Liver (tissue), 8 donors: ENCODE measurements at regions not wholly inside any gene's neighbourhood (a gene's known extent, or its start where the extent isn't known, plus 50 kb on each side); places are given as distances from the start of the nearest gene placed in this dataset.

Experiments used
- DNase-seq: peaks from one replicate; pipeline ENCODE4 v3.0.0-alpha.2; 2017; ENCODE audit warnings: low spot score
- H3K27ac ChIP-seq, 2 donors: one replicate each; pipeline ENCODE4 v1.7.0; 2013; ENCODE audit warnings: inconsistent platforms in 2 of 2, low read length in 2 of 2, control low read depth in 1 of 2, low read depth in 1 of 2, mild to moderate bottlenecking in 1 of 2
- H3K27me3 ChIP-seq, 4 donors: one replicate each; pipeline versions ENCODE4 v1.6.1 to v1.7.0; 2013; ENCODE audit warnings: low read length in 3 of 4, inconsistent platforms in 1 of 4, mild to moderate bottlenecking in 1 of 4, moderate library complexity in 1 of 4; ENCODE audit not compliant: control insufficient read depth in 4 of 4, insufficient read depth in 4 of 4
- H3K36me3 ChIP-seq, 4 donors: one replicate each; pipeline versions ENCODE4 v1.6.1 to v1.7.0; 2013; ENCODE audit warnings: low read length in 3 of 4, mild to moderate bottlenecking in 3 of 4, low read depth in 1 of 4, moderate library complexity in 1 of 4; ENCODE audit not compliant: control insufficient read depth in 4 of 4, insufficient read depth in 3 of 4
- H3K4me1 ChIP-seq, 4 donors: one replicate each; pipeline versions ENCODE4 v1.6.1 to v1.7.0; 2013; ENCODE audit warnings: low read length in 3 of 4, mild to moderate bottlenecking in 3 of 4, moderate library complexity in 1 of 4; ENCODE audit not compliant: control insufficient read depth in 4 of 4, insufficient read depth in 4 of 4
- H3K4me3 ChIP-seq, 3 donors: one replicate each; pipeline versions ENCODE4 v1.6.1 to v1.7.0; 2013; ENCODE audit warnings: low read length in 3 of 3, control low read depth in 1 of 3, low read depth in 1 of 3, mild to moderate bottlenecking in 1 of 3
- H3K9ac ChIP-seq, 2 donors: one replicate each; pipeline ENCODE4 v1.7.0; 2013; ENCODE audit warnings: low read length in 2 of 2, mild to moderate bottlenecking in 2 of 2, moderate library complexity in 2 of 2, control low read depth in 1 of 2, low read depth in 1 of 2
- H3K9me3 ChIP-seq, 4 donors: one replicate each; pipeline versions ENCODE4 v1.6.1 to v1.7.0; 2013; ENCODE audit warnings: low read length in 3 of 4; ENCODE audit not compliant: control insufficient read depth in 4 of 4
- FOXA1 ChIP-seq: IDR thresholded peaks from 2 replicates; pipeline ENCODE4 v1.6.1; 2016; ENCODE audit warnings: antibody characterized with exemption
- FOXA2 ChIP-seq: IDR thresholded peaks from 2 replicates; pipeline ENCODE4 v1.6.1; 2016; ENCODE audit warnings: antibody characterized with exemption
- GABPA ChIP-seq, 2 donors: IDR thresholded peaks in 1 of 2; conservative IDR thresholded peaks in 1 of 2; 2 replicates each; pipeline ENCODE4 v1.6.1; 2016; ENCODE audit warnings: antibody characterized with exemption in 2 of 2, mild to moderate bottlenecking in 1 of 2, moderate library complexity in 1 of 2
- HNF4A ChIP-seq, 2 donors: conservative IDR thresholded peaks; 2 replicates each; pipeline ENCODE4 v1.6.1; 2016; ENCODE audit warnings: antibody characterized with exemption in 2 of 2, mild to moderate bottlenecking in 2 of 2
- HNF4G ChIP-seq: IDR thresholded peaks from 2 replicates; pipeline ENCODE4 v1.6.1; 2016; ENCODE audit warnings: antibody characterized with exemption
- JUND ChIP-seq, 2 donors: IDR thresholded peaks; 2 replicates each; pipeline ENCODE4 v1.6.1; 2016; ENCODE audit warnings: antibody characterized with exemption in 2 of 2
- NR2F2 ChIP-seq: IDR thresholded peaks from 2 replicates; pipeline ENCODE4 v1.6.1; 2016; ENCODE audit warnings: antibody characterized with exemption
- SP1 ChIP-seq: IDR thresholded peaks from 2 replicates; pipeline ENCODE4 v1.6.1; 2018; ENCODE audit warnings: antibody characterized with exemption, mild to moderate bottlenecking
- TAF1 ChIP-seq: conservative IDR thresholded peaks from 2 replicates; pipeline ENCODE4 v1.6.1; 2016; ENCODE audit warnings: antibody characterized with exemption, mild to moderate bottlenecking
- YY1 ChIP-seq: IDR thresholded peaks from 2 replicates; pipeline ENCODE4 v1.6.1; 2016; ENCODE audit warnings: antibody characterized with exemption, mild to moderate bottlenecking
- WGBS: extraction: QIAGEN DNeasy Blood & Tissue Kit; methylation state at CpG from one replicate; pipeline ENCODE4 v1.1.7; 2013; 5-methylcytosine and 5-hydroxymethylcytosine counted together
- TF ChIP-seq, protein P1 (sequence below): fragments of 150-350 bp; IDR thresholded peaks from 2 replicates; pipeline ENCODE4 v1.5.1; 2017; ENCODE audit warnings: improper control_type of control experiment, low read depth, low read length; ENCODE audit not compliant: missing input control
- TF ChIP-seq, protein P2 (sequence below): IDR thresholded peaks from 2 replicates; pipeline ENCODE4 v1.6.1; 2016; ENCODE audit warnings: antibody characterized with exemption
- donor health status: healthy.
- donor health status: healthy.
- donor health status: healthy.
- donor health status: healthy.
- donor health status: healthy.

DNA sequence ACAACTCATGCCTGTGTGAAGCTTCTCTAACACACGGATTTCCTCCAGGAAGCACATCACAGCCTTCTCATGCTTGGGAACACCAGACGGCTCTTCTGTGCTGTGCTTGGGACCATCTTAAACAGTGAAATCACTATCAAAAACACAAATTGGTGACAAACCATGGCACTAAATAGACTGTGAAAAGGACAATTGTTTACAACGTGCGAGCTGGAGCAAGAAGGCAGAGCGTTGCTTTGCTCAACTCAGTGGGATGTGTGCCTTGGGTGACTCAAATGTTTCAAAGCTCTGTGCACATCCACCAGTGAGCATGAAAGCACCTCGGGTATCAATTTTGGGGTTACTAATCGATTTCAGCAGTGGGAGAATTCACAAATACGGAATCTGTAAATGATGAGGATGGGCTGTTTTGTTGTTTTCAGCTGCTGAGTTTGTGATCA is 182.4 kb upstream of the ARL4C start:
- 89% methylated on average over 8 of the region's 8 CpGs for WGBS
- no peak for TF ChIP-seq NR2F2
- TF ChIP-seq, protein P1, sequence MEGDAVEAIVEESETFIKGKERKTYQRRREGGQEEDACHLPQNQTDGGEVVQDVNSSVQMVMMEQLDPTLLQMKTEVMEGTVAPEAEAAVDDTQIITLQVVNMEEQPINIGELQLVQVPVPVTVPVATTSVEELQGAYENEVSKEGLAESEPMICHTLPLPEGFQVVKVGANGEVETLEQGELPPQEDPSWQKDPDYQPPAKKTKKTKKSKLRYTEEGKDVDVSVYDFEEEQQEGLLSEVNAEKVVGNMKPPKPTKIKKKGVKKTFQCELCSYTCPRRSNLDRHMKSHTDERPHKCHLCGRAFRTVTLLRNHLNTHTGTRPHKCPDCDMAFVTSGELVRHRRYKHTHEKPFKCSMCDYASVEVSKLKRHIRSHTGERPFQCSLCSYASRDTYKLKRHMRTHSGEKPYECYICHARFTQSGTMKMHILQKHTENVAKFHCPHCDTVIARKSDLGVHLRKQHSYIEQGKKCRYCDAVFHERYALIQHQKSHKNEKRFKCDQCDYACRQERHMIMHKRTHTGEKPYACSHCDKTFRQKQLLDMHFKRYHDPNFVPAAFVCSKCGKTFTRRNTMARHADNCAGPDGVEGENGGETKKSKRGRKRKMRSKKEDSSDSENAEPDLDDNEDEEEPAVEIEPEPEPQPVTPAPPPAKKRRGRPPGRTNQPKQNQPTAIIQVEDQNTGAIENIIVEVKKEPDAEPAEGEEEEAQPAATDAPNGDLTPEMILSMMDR, result no peak
- TF ChIP-seq FOXA2, result no peak
- no peak for DNase-seq
- H3K27me3 ChIP-seq, result no peaks in the 10 kb centered on the region
- no peak overlapping the region for H3K9ac ChIP-seq
- no peaks in the 10 kb centered on the region for H3K36me3 ChIP-seq
- no peak overlapping the region for H3K4me3 ChIP-seq
- no peaks in the 10 kb centered on the region for H3K9me3 ChIP-seq
- H3K27ac ChIP-seq, result peak overlapping the region; percentile 72
- peaks cover 17 to 36% (median 33%) of the 10 kb centered on the region in 4 donors for H3K4me1 ChIP-seq

DNA sequence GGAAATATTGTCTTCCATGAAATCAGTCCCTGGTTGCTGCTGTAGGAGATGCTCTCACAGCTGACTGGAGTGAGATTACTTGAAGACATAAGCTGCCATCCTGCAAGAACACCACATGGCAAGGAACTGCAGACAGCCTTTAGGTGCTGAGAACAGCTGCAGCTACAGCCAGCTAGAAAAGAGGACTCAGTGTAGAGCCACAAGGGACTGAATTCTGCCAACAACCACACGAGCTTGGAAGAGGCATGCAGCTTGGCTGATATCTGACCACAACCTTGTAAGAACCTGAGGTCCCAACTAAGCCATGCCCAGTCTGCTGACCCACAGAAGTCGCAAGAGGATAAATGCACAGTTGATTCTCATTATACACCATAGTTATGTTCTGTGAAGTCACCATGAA is 181.8 kb upstream of the ARL4C start:
- no peak overlapping the region for H3K4me3 ChIP-seq
- no peaks in the 10 kb centered on the region for H3K9me3 ChIP-seq
- no peak overlapping the region for H3K27ac ChIP-seq
- no peak overlapping the region for H3K9ac ChIP-seq
- 81% methylated on average over 2 of the region's 2 CpGs for WGBS
- DNase-seq, result no peak
- no peaks in the 10 kb centered on the region for H3K36me3 ChIP-seq
- no peaks in the 10 kb centered on the region for H3K27me3 ChIP-seq
- peaks cover 17 to 38% (median 34%) of the 10 kb centered on the region in 4 donors for H3K4me1 ChIP-seq
- TF ChIP-seq, protein P1, result no peak
- TF ChIP-seq, protein P2, sequence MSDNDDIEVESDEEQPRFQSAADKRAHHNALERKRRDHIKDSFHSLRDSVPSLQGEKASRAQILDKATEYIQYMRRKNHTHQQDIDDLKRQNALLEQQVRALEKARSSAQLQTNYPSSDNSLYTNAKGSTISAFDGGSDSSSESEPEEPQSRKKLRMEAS, result no peak
- TF ChIP-seq GABPA (IDR thresholded peaks at IDR 0.05 in 1 of 2, conservative IDR thresholded peaks at IDR 0.05 in 1 of 2), result no peak
- TF ChIP-seq TAF1, result no peak
- no peak for TF ChIP-seq JUND (IDR thresholded peaks at IDR 0.05)
- no peak for TF ChIP-seq SP1
- no peak for TF ChIP-seq HNF4G
- no peak for TF ChIP-seq FOXA1
- no peak for TF ChIP-seq YY1
- no peak for TF ChIP-seq HNF4A (conservative IDR thresholded peaks at IDR 0.05)
- no peak for TF ChIP-seq NR2F2
- TF ChIP-seq FOXA2, result no peak

DNA sequence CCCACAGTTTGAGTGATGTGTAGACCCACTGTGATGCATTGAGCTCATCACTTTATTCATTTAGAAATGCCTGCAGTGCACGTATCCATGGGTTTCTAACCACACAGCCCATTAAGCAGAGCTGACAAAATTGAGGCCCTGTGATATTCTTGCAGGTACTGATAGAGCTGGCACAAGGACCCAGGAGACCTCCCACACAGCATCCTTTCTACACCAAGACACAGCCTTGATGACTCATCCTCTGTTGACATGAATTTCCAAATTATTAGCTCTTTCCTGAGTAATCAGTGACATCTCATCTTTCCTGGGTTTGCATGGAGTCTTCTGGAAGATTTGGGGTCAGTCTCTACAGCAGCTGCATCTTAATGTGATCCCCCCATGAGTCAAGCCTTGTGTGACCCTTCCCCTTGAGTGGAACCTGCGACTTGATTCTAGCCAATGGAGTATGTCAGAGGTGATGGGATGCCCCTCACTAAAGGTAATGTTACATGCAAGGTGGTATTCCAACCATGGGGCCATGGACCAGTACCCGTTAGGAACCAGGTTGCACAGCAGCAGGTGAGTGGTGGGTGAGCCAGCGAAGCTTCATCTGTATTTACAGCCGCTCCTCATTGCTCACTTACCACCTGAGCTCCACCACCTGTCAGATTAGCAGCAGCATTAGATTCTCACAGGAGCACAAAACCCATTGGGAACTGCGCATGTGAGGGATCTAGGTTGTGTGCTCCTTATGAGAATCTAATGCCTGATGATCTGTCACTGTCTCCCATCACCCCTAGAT is 181.1 kb upstream of the ARL4C start:
- 97% methylated on average over 6 of the region's 6 CpGs for WGBS
- H3K9ac ChIP-seq, result no peak overlapping the region
- DNase-seq, result no peak

More for the DNA sequence above, 181.1 kb upstream of the ARL4C start:
- Histone ChIP-seq H3K27ac (no peak overlapping the region), H3K36me3 (no peaks in the 10 kb centered on the region), H3K4me1 (peaks cover 17 to 39% (median 34%) of the 10 kb centered on the region in 4 donors), H3K9me3 (no peaks in the 10 kb centered on the region), H3K4me3 (no peak overlapping the region), H3K27me3 (no peaks in the 10 kb centered on the region)
- no peak for TF ChIP-seq SP1
- TF ChIP-seq JUND (IDR thresholded peaks at IDR 0.05), result peak in 1 of 2 donors; percentile 15
